Choroid plexus epithelial cell (primary cell): ENCODE measurements at regions not wholly inside any gene's neighbourhood (a gene's known extent, or its start where the extent isn't known, plus 50 kb on each side); places are given as distances from the start of the nearest gene placed in this dataset.
"Not testable (repeated sequence)": the region's sequence is repeated elsewhere in the genome, so short reads cannot be mapped to it uniquely, and the experiment has no call there.

Experiments
- DNase-seq: peaks from one replicate; pipeline ENCODE4 v3.0.0-alpha.2; 2010; ENCODE audit warnings: low read depth
- H3K4me3 ChIP-seq: 2 replicates; pipeline ENCODE4 v1.5.1; 2011; ENCODE audit warnings: low read depth, mild to moderate bottlenecking, control low read depth, low read length, moderate library complexity
- CTCF ChIP-seq: conservative IDR thresholded peaks from 2 replicates; pipeline ENCODE4 v1.5.1; 2011; ENCODE audit warnings: low read depth, mild to moderate bottlenecking, control low read depth, inconsistent platforms, low read length, moderate library complexity

DNA sequence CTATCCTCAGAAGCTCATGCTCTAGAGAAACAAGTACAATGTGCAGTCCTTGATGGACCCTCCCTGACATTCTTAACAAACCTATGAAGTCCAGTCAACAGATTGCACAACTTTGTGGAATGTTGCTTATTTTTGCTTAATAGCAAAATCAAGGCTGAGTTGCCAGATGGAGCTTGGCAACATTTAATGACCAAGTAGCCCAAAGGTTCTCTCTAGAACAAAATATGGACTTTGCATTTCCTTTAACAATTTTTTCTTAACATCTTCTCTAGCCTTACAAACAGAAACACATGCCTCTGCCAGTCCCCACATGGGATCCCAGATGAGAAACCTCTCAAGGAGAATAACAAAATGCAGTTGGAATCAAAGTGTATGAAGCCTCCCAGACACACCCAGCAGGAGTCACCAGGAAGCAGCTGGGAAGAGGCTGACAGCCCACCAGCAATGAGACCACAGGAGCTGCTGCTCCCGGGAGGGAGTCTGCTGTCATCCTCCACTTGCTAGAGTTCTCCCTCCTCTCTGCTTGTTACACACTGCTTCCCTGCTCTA lies 422.5 kb upstream of the CDIN1 start:
- H3K4me3 ChIP-seq, result no peak overlapping the region
- peak; percentile 70 for DNase-seq
- TF ChIP-seq CTCF, result no peak

- TF ChIP-seq CTCF, result no peak
- no peak overlapping the region for H3K4me3 ChIP-seq
Observed at GRCh38 chr15:36160351-36160750, 419.1 kb upstream of the CDIN1 start.

GRCh38 chr15:36161108-36161507 lies 418.3 kb upstream of the CDIN1 start:
- no peak for TF ChIP-seq CTCF
- no peak for DNase-seq
- H3K4me3 ChIP-seq, result no peak overlapping the region

More at GRCh38 chr15:36160351-36160750, 419.1 kb upstream of the CDIN1 start:
- DNase-seq, result no peak

DNA sequence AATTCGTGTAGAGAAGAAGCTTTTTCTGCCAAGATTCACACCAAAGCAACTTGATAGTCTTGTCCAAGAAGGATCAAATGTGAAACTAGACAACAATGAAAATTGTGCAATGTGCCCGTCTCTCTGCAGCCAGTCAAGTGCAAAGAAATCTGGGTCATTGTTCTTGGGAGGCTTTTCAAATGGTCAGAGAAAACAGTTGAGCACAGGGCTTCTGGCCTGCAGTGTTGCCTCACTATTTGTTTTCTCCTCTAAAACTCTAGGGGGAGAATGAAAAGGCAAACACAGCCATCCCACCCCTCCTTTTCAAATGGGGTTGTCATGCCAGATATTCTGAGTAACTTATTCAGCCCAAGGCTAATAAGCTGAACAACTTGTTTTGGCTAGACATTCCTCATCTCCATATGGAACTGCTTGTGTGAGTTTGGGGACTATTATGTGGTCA lies 417.6 kb upstream of the CDIN1 start:
- no peak overlapping the region for H3K4me3 ChIP-seq
- peak; percentile 59 for DNase-seq
- no peak for TF ChIP-seq CTCF

DNA sequence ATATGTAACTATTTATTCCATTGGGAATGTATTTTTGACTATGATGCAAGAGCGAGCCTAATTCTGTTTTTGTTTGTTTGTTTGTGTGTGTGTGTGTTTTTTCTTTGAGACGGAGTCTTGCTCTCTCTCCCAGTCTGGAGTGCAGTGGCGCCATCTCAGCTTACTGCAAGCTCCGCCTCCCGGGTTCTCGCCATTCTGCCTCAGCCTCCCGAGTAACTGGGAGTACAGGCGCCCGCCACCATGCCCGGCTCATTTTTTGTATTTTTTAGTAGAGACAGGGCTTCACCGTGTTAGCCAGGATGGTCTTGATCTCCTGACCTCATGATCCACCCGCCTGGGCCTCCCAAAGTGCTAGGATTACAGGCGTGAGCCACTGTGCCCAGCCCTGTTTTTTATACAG lies 415.4 kb upstream of the CDIN1 start:
- H3K4me3 ChIP-seq, DNase-seq: not testable (repeated sequence)

- no peak overlapping the region for H3K4me3 ChIP-seq
- no peak for TF ChIP-seq CTCF
- DNase-seq, result peak; percentile 21
Observed at GRCh38 chr15:36172955-36173354, 406.5 kb upstream of the CDIN1 start.

DNA sequence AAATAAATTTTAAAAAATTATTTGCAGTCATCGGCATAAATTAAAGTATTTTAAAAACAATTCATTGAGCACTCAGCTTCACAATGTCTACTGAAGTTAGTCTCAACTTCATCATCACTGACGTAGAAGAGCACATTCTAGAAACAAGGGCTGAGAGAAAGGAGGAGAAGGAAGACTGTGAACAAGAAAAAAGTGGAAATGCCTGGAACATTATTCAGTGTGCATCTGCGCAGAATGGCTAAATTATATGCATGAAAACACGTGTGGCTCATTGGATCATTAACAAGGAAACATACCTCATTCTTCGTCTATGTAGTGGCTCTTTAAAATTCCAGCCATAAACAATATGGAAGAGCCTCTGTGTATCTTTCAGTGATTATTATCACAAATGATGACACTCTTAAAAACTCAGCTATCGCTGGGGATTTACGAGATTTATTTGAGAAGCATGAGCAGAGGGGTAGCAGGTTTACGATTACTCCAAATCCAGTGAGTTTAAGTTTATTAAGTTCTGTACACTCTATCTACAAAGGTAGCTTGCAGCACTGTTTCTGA lies 404.2 kb upstream of the CDIN1 start:
- H3K4me3 ChIP-seq, result no peak overlapping the region
- TF ChIP-seq CTCF, result no peak
- DNase-seq, result no peak
